GM23338 (cell line): ENCODE measurements at regions not wholly inside any gene's neighbourhood (a gene's known extent, or its start where the extent isn't known, plus 50 kb on each side); places are given as distances from the start of the nearest gene placed in this dataset.

ENCODE experiments used
- ATAC-seq: fragments of 200-7000 bp; cut with Tn5 transposase; 3 replicates; pipeline ENCODE4 v1.9.1; 2020
- DNase-seq: peaks from one replicate; pipeline ENCODE4 v3.0.0-alpha.2; 2015; ENCODE audit warnings: low spot score
- H2AFZ ChIP-seq: fragments of 200-600 bp; sonication (generic); 2 replicates; pipeline ENCODE4 v1.8.0; 2016; ENCODE audit warnings: antibody characterized with exemption, mild to moderate bottlenecking, moderate library complexity
- H3F3A ChIP-seq: fragments of 200-600 bp; sonication (generic); replicated peaks from 2 replicates; pipeline ENCODE4 v1.8.0; 2017; ENCODE audit warnings: antibody characterized with exemption, mixed run types, low read depth
- H3K27ac ChIP-seq: fragments of 200-600 bp; sonication (generic); 2 replicates; pipeline ENCODE4 v1.6.1; 2016; ENCODE audit warnings: low read depth
- H3K27me3 ChIP-seq: fragments of 200-600 bp; sonication (generic); 2 replicates; pipeline ENCODE4 v1.8.0; 2016; ENCODE audit warnings: mild to moderate bottlenecking, mixed run types, moderate library complexity; ENCODE audit not compliant: insufficient read depth
- H3K36me3 ChIP-seq: fragments of 200-600 bp; sonication (generic); 2 replicates; pipeline ENCODE4 v1.8.0; 2016; ENCODE audit warnings: mild to moderate bottlenecking; ENCODE audit not compliant: insufficient read depth
- H3K4me1 ChIP-seq: fragments of 200-600 bp; sonication (generic); 2 replicates; pipeline ENCODE4 v1.8.0; 2016; ENCODE audit warnings: mild to moderate bottlenecking, moderate library complexity; ENCODE audit not compliant: insufficient read depth
- H3K4me2 ChIP-seq: fragments of 200-600 bp; sonication (generic); 2 replicates; pipeline ENCODE4 v1.7.1; 2017; ENCODE audit warnings: mixed run types
- H3K4me3 ChIP-seq: fragments of 200-600 bp; sonication (generic); 2 replicates; pipeline ENCODE4 v1.6.1; 2016; ENCODE audit warnings: mixed run types
- H3K79me2 ChIP-seq: fragments of 200-600 bp; sonication (generic); replicated peaks from 2 replicates; pipeline ENCODE4 v1.8.0; 2017; ENCODE audit warnings: mild to moderate bottlenecking; ENCODE audit not compliant: insufficient read depth
- H3K9me2 ChIP-seq: fragments of 200-600 bp; sonication (generic); 2 replicates; pipeline ENCODE4 v1.8.0; 2017; ENCODE audit not compliant: insufficient read depth
- H4K20me1 ChIP-seq: fragments of 200-600 bp; sonication (generic); replicated peaks from 2 replicates; pipeline ENCODE4 v1.8.0; 2017; ENCODE audit warnings: mild to moderate bottlenecking; ENCODE audit not compliant: insufficient read depth
- H3K27ac Mint-ChIP-seq: 2 replicates; pipeline ENCODE4 v1.8.0; 2020; ENCODE audit warnings: inconsistent platforms, mild to moderate bottlenecking, moderate library complexity, mixed read lengths
- H3K27me3 Mint-ChIP-seq: 3 replicates; pipeline ENCODE4 v1.8.0; 2022; ENCODE audit warnings: low read depth, mild to moderate bottlenecking, moderate library complexity, mixed read lengths, inconsistent platforms; ENCODE audit not compliant: insufficient read depth, poor library complexity
- H3K36me3 Mint-ChIP-seq: 3 replicates; pipeline ENCODE4 v1.8.0; 2021; ENCODE audit warnings: low read depth, mild to moderate bottlenecking, inconsistent platforms, moderate library complexity, mixed read lengths
- H3K4me1 Mint-ChIP-seq: 3 replicates; pipeline ENCODE4 v1.8.0; 2020; ENCODE audit warnings: mild to moderate bottlenecking, inconsistent platforms, mixed read lengths
- H3K4me3 Mint-ChIP-seq: 3 replicates; pipeline ENCODE4 v1.8.0; 2021; ENCODE audit warnings: moderate library complexity, mild to moderate bottlenecking, inconsistent platforms, mixed read lengths
- H3K9me3 Mint-ChIP-seq: 3 replicates; pipeline ENCODE4 v1.8.0; 2020; ENCODE audit warnings: moderate library complexity, mild to moderate bottlenecking, inconsistent platforms, mixed read lengths
- CREB1 ChIP-seq: fragments of 250-450 bp; sonication (Bioruptor Pico); IDR thresholded peaks from 2 replicates; pipeline ENCODE4 v1.5.0; 2020; ENCODE audit warnings: low read depth, mild to moderate bottlenecking, moderate library complexity
- CTCF ChIP-seq, 2 experiments: fragments of 200-600 bp in 1 of 2; sonication (generic) in 1 of 2; conservative IDR thresholded peaks; 2 replicates each; pipeline versions ENCODE4 v1.5.1 to v1.6.1; 2016 to 2017; ENCODE audit warnings: antibody characterized with exemption in 2 of 2, low read depth in 2 of 2, mild to moderate bottlenecking in 2 of 2, moderate library complexity in 1 of 2
- ETS1 ChIP-seq: IDR thresholded peaks from 2 replicates; pipeline ENCODE4 v1.6.1; 2016; ENCODE audit warnings: antibody characterized with exemption
- EZH2 ChIP-seq: fragments of 200-600 bp; sonication (generic); IDR thresholded peaks from one replicate; pipeline ENCODE4 v1.8.0; 2017; ENCODE audit warnings: antibody characterized with exemption, mild to moderate bottlenecking, low read depth; ENCODE audit not compliant: unreplicated experiment
- EZH2phosphoT487 ChIP-seq: fragments of 200-600 bp; sonication (generic); IDR thresholded peaks from one replicate; pipeline ENCODE4 v1.8.1; 2018; ENCODE audit warnings: antibody characterized with exemption; ENCODE audit not compliant: unreplicated experiment
- JUNB ChIP-seq: IDR thresholded peaks from one replicate; pipeline ENCODE4 v1.6.1; 2016; ENCODE audit warnings: antibody characterized with exemption; ENCODE audit not compliant: unreplicated experiment
- NANOG ChIP-seq: IDR thresholded peaks from 2 replicates; pipeline ENCODE4 v1.6.1; 2016; ENCODE audit warnings: antibody characterized with exemption, borderline replicate concordance
- POLR2AphosphoS5 ChIP-seq: IDR thresholded peaks from 2 replicates; pipeline ENCODE4 v1.6.1; 2016; ENCODE audit warnings: antibody characterized with exemption, low read depth
- REST ChIP-seq: IDR thresholded peaks from one replicate; pipeline ENCODE4 v1.6.1; 2018; ENCODE audit warnings: antibody characterized with exemption; ENCODE audit not compliant: unreplicated experiment
- STAT1 ChIP-seq: IDR thresholded peaks from one replicate; pipeline ENCODE4 v1.6.1; 2016; ENCODE audit warnings: antibody characterized with exemption; ENCODE audit not compliant: unreplicated experiment
- ZNF114 ChIP-seq: fragments of 250-450 bp; sonication (Bioruptor Pico); IDR thresholded peaks from 2 replicates; pipeline ENCODE4 v1.5.0; 2020; ENCODE audit warnings: mild to moderate bottlenecking, moderate library complexity
- ZNF331 ChIP-seq: fragments of 250-450 bp; sonication (Bioruptor Pico); IDR thresholded peaks from 2 replicates; pipeline ENCODE4 v1.5.0; 2020; ENCODE audit warnings: low read depth, mild to moderate bottlenecking, moderate library complexity
- ZNF462 ChIP-seq: fragments of 250-450 bp; sonication (Bioruptor Pico); IDR thresholded peaks from 2 replicates; pipeline ENCODE4 v1.5.0; 2020; ENCODE audit warnings: mild to moderate bottlenecking, moderate library complexity

- ATAC-seq, result no peak
- H3K4me3 ChIP-seq, result no peak overlapping the region
- H3K79me2 ChIP-seq, result no peaks in the 10 kb centered on the region
- Mint-ChIP-seq H3K27ac (no peak overlapping the region), H3K36me3 (no peaks in the 10 kb centered on the region), H3K4me3 (no peak overlapping the region), H3K4me1 (no peaks in the 10 kb centered on the region; the same call in 2 of the 3 replicates), H3K9me3 (no peaks in the 10 kb centered on the region), H3K27me3 (no peaks in the 10 kb centered on the region)
- H3K27ac ChIP-seq, result no peak overlapping the region
- TF ChIP-seq ZNF462 (CRISPR knock-in tag) (no peak), NANOG (no peak), CREB1 (CRISPR knock-in tag) (no peak), ZNF331 (no peak), ZNF114 (CRISPR knock-in tag) (no peak), ETS1 (no peak), EZH2 (no peak), JUNB (no peak), EZH2phosphoT487 (no peak), STAT1 (no peak), REST (no peak), POLR2AphosphoS5 (no peak), CTCF (conservative IDR thresholded peaks at IDR 0.05; ENCODE audit: low read depth in 2 of 2) (no peak)
- H3K4me1 ChIP-seq, result no peaks in the 10 kb centered on the region
- H3K4me2 ChIP-seq, result no peak overlapping the region
- no peaks in the 10 kb centered on the region for H3F3A ChIP-seq
- no peaks in the 10 kb centered on the region for H3K9me2 ChIP-seq
- H3K36me3 ChIP-seq, result no peaks in the 10 kb centered on the region
- no peaks in the 10 kb centered on the region for H3K27me3 ChIP-seq
- no peaks in the 10 kb centered on the region for H4K20me1 ChIP-seq
- no peak for DNase-seq
- 0 out of 2 replicates have a peak overlapping the region, but pooled peaks have one; percentile 26 for H2AFZ ChIP-seq
Observed at GRCh38 chr2:61688369-61689334, 150.5 kb upstream of the XPO1 start.
